SK-N-MC (cell line): ENCODE measurements at regions not wholly inside any gene's neighbourhood (a gene's known extent, or its start where the extent isn't known, plus 50 kb on each side); places are given as distances from the start of the nearest gene placed in this dataset.

Experiments used
- EZH2 ChIP-seq: fragments of 200-600 bp; sonication (generic); IDR thresholded peaks from one replicate; pipeline ENCODE4 v1.6.1; 2017; ENCODE audit warnings: antibody characterized with exemption
- FOXP2 ChIP-seq: optimal IDR thresholded peaks from 2 replicates; pipeline ENCODE3; 2011; ENCODE audit warnings: mild to moderate bottlenecking, moderate library complexity; ENCODE audit not compliant: insufficient read depth; ENCODE audit errors: extremely low read length, control extremely low read depth
- POLR2AphosphoS5 ChIP-seq: IDR thresholded peaks from 2 replicates; pipeline ENCODE4 v1.6.1; 2012; ENCODE audit warnings: mild to moderate bottlenecking, low read depth, low read length, borderline replicate concordance

GRCh38 chr3:118108769-118109168 is 925.9 kb downstream of the IGSF11 start:
- TF ChIP-seq POLR2AphosphoS5: no peak
- TF ChIP-seq EZH2: no peak
- no peak for TF ChIP-seq FOXP2
